LNCAP (cell line): ENCODE measurements at regions not wholly inside any gene's neighbourhood (a gene's known extent, or its start where the extent isn't known, plus 50 kb on each side); places are given as distances from the start of the nearest gene placed in this dataset.

Source experiments
- CTCF ChIP-seq: fragments of 450-650 bp; IDR thresholded peaks from 2 replicates; pipeline ENCODE4 v1.5.1; 2017; ENCODE audit warnings: mild to moderate bottlenecking

- no peak for TF ChIP-seq CTCF
Observed at GRCh38 chr1:199173356-199173755, 534.5 kb downstream of the PTPRC start.

GRCh38 chr1:199174336-199174735 is 535.5 kb downstream of the PTPRC start:
- no peak for TF ChIP-seq CTCF

- TF ChIP-seq CTCF = no peak
Observed at GRCh38 chr1:199176713-199177112, 537.9 kb downstream of the PTPRC start.

GRCh38 chr1:199177241-199177640 is 538.4 kb downstream of the PTPRC start:
- no peak for TF ChIP-seq CTCF

- TF ChIP-seq CTCF = no peak
Observed at GRCh38 chr1:199178646-199179045, 539.8 kb downstream of the PTPRC start.

- TF ChIP-seq CTCF = no peak
Observed at GRCh38 chr1:199182186-199182843, 543.5 kb downstream of the PTPRC start.

GRCh38 chr1:199184180-199184579 is 545.3 kb downstream of the PTPRC start:
- TF ChIP-seq CTCF = no peak

GRCh38 chr1:199194862-199195261 is 556.0 kb downstream of the PTPRC start:
- no peak for TF ChIP-seq CTCF
